ENCODE measurements at regions not wholly inside any gene's neighbourhood (a gene's known extent, or its start where the extent isn't known, plus 50 kb on each side); places are given as distances from the start of the nearest gene placed in this dataset.
"Not testable (repeated sequence)": the region's sequence is repeated elsewhere in the genome, so short reads cannot be mapped to it uniquely, and the experiment has no call there.

DNA sequence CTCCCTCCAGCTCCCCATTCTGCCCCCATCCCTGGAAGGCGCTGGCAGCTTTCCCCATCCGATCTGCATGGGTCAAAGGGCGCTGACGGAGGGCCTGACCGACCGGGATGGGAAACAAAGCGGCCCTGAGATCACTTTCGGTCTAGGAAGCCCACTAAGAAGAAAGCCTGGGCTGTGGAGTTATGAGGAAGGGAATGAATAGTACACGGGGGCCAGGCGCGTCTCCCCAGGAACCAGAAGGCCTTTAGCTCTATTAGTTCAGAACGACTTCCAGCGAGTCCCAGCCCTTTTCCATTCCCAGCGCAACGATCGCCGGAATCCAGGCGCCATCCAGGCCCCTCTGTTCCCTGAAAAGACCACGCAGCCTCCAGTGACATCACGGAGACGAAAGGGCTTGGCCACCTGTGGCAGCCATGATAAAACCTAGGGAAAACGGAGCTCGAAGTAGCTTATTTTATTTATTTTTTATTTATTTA is 70.1 kb upstream of the CCDC180 start:
- Histone ChIP-seq H3K27me3 (ENCODE audit: insufficient read depth, low read length, poor library complexity, severe bottlenecking) (no peaks in the 10 kb centered on the region), H4K20me1 (ENCODE audit: insufficient read depth, low read length, poor library complexity, severe bottlenecking) (no peaks in the 10 kb centered on the region), H3K9me3 (ENCODE audit: insufficient read depth, low read depth, low read length) (no peaks in the 10 kb centered on the region), H3K9ac (ENCODE audit: low read depth, low read length, poor library complexity, severe bottlenecking) (peak overlapping the region; percentile 84), H2AFZ (ENCODE audit: low read length) (no peak overlapping the region), H3K79me2 (ENCODE audit: insufficient read depth, low read length) (peaks cover 15% of the 10 kb centered on the region), H3F3A (ENCODE audit: low read depth) (no peaks in the 10 kb centered on the region), H3K9me2 (replicated peaks; ENCODE audit: low read depth, low read length) (no peaks in the 10 kb centered on the region), H3K4me1 (ENCODE audit: insufficient read depth, low read length, poor library complexity, severe bottlenecking) (no peaks in the 10 kb centered on the region), H3K4me3 (ENCODE audit: low read length, poor library complexity, severe bottlenecking) (peak overlapping the region; percentile 78), H3K36me3 (ENCODE audit: insufficient read depth, low read length) (no peaks in the 10 kb centered on the region), H3K4me2 (ENCODE audit: low read depth, low read length, poor library complexity, severe bottlenecking) (peak overlapping the region; percentile 58)
- TF ChIP-seq, protein P1, sequence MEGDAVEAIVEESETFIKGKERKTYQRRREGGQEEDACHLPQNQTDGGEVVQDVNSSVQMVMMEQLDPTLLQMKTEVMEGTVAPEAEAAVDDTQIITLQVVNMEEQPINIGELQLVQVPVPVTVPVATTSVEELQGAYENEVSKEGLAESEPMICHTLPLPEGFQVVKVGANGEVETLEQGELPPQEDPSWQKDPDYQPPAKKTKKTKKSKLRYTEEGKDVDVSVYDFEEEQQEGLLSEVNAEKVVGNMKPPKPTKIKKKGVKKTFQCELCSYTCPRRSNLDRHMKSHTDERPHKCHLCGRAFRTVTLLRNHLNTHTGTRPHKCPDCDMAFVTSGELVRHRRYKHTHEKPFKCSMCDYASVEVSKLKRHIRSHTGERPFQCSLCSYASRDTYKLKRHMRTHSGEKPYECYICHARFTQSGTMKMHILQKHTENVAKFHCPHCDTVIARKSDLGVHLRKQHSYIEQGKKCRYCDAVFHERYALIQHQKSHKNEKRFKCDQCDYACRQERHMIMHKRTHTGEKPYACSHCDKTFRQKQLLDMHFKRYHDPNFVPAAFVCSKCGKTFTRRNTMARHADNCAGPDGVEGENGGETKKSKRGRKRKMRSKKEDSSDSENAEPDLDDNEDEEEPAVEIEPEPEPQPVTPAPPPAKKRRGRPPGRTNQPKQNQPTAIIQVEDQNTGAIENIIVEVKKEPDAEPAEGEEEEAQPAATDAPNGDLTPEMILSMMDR (conservative IDR thresholded peaks at IDR 0.05; ENCODE audit: low read length): no peak

DNA sequence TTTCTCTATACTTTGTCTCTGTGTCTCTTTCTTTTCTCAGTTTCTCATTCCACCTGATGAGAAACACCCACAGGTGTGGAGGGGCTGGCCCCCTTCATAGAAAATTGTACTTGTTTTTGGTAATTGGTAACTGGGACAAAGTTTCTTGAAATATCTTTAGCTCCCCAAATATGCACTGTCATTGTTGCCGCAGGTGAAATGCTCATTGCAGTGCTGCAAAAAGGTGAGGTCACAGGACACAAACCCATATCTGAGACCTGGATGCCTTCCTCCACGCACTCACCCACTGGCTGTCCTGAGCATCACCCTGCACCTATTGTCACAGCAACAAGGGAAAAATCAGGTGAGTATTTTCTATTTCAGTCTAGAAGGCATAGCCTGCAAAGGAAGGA is 74.5 kb upstream of the CCDC180 start:
- H4K20me1 ChIP-seq (ENCODE audit: insufficient read depth, low read length, poor library complexity, severe bottlenecking); H3K4me1 ChIP-seq (ENCODE audit: insufficient read depth, low read length, poor library complexity, severe bottlenecking); H3K9me3 ChIP-seq (ENCODE audit: insufficient read depth, low read depth, low read length); H3K79me2 ChIP-seq (ENCODE audit: insufficient read depth, low read length); H3K36me3 ChIP-seq (ENCODE audit: insufficient read depth, low read length); H3K4me2 ChIP-seq (ENCODE audit: low read depth, low read length, poor library complexity, severe bottlenecking); H3K4me3 ChIP-seq (ENCODE audit: low read length, poor library complexity, severe bottlenecking); H2AFZ ChIP-seq (ENCODE audit: low read length); H3K9me2 ChIP-seq (replicated peaks; ENCODE audit: low read depth, low read length); H3F3A ChIP-seq (ENCODE audit: low read depth); H3K9ac ChIP-seq (ENCODE audit: low read depth, low read length, poor library complexity, severe bottlenecking); H3K27me3 ChIP-seq (ENCODE audit: insufficient read depth, low read length, poor library complexity, severe bottlenecking): not testable (repeated sequence)

DNA sequence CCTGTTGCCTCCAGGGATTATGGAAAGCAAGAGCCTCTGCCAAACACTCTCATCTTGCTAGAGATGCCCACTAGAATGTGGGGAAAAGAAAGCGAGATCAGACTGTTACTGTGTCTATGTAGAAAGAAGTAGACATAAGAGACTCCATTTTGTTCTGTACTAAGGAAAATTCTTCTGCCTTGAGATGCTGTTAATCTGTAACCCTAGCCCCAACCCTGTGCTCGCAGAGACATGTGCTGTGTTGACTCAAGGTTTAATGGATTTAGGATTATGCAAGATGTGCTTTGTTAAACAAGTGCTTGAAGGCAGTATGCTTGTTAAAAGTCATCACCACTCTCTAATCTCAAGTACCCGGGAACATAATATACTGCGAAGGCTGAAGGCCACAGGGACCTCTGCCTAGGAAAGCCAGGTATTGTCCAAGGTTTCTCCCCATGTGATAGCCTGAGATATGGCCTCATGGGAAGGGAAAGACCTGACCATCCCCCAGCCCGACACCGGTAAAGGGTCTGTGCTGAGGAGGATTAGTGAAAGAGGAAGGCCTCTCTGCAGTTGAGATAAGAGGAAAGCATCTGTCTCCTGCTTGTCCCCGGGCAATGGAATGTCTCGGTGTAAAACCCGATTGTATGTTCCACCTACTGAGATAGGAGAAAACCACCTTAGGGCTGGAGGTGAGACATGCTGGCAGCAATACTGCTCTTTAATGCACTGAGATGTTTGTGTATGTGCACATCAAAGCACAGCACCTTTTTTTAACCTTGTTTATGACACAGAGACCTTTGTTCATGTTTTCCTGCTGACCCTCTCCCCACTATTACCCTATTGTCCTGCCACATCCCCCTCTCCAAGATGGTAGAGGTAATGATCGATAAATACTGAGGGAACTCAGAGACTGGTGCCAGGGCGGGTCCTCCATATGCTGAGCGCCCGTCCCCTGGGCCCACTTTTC is 75.1 kb upstream of the CCDC180 start:
- H3K4me3 ChIP-seq (ENCODE audit: low read length, poor library complexity, severe bottlenecking); H3K9ac ChIP-seq (ENCODE audit: low read depth, low read length, poor library complexity, severe bottlenecking); H3K27me3 ChIP-seq (ENCODE audit: insufficient read depth, low read length, poor library complexity, severe bottlenecking); H3K9me3 ChIP-seq (ENCODE audit: insufficient read depth, low read depth, low read length); H3K4me2 ChIP-seq (ENCODE audit: low read depth, low read length, poor library complexity, severe bottlenecking); H4K20me1 ChIP-seq (ENCODE audit: insufficient read depth, low read length, poor library complexity, severe bottlenecking); H3K9me2 ChIP-seq (replicated peaks; ENCODE audit: low read depth, low read length); H3K4me1 ChIP-seq (ENCODE audit: insufficient read depth, low read length, poor library complexity, severe bottlenecking); H3K79me2 ChIP-seq (ENCODE audit: insufficient read depth, low read length); H3F3A ChIP-seq (ENCODE audit: low read depth); H3K36me3 ChIP-seq (ENCODE audit: insufficient read depth, low read length); H2AFZ ChIP-seq (ENCODE audit: low read length): not testable (repeated sequence)

DNA sequence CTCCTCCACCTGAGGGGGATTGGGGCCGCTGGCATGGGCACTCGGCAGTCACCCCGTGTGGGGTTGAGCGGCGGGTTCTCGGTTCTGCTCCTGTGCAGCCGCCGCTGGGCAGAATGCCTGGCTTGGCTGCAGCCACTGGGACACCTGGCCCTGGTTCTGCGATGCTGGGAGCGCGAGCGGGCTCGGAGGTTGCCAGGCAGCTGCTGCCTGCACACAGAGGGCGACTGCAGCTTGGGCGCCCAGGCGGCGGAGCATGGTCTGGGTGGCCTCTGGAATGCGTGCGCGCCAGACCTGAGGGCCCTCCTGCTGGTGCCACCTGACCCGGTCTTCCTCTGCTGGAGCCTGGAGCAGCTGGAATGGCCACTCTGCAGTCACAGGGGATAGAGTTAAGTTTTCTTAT is 85.1 kb upstream of the CCDC180 start:
- not testable (repeated sequence) for H3K4me3 ChIP-seq (ENCODE audit: low read length, poor library complexity, severe bottlenecking); H3K36me3 ChIP-seq (ENCODE audit: insufficient read depth, low read length); H3K4me1 ChIP-seq (ENCODE audit: insufficient read depth, low read length, poor library complexity, severe bottlenecking); H3K4me2 ChIP-seq (ENCODE audit: low read depth, low read length, poor library complexity, severe bottlenecking); H3K9me2 ChIP-seq (replicated peaks; ENCODE audit: low read depth, low read length); H3K9me3 ChIP-seq (ENCODE audit: insufficient read depth, low read depth, low read length); H4K20me1 ChIP-seq (ENCODE audit: insufficient read depth, low read length, poor library complexity, severe bottlenecking); H2AFZ ChIP-seq (ENCODE audit: low read length); H3K27me3 ChIP-seq (ENCODE audit: insufficient read depth, low read length, poor library complexity, severe bottlenecking); H3K79me2 ChIP-seq (ENCODE audit: insufficient read depth, low read length); H3F3A ChIP-seq (ENCODE audit: low read depth); H3K9ac ChIP-seq (ENCODE audit: low read depth, low read length, poor library complexity, severe bottlenecking)

DNA sequence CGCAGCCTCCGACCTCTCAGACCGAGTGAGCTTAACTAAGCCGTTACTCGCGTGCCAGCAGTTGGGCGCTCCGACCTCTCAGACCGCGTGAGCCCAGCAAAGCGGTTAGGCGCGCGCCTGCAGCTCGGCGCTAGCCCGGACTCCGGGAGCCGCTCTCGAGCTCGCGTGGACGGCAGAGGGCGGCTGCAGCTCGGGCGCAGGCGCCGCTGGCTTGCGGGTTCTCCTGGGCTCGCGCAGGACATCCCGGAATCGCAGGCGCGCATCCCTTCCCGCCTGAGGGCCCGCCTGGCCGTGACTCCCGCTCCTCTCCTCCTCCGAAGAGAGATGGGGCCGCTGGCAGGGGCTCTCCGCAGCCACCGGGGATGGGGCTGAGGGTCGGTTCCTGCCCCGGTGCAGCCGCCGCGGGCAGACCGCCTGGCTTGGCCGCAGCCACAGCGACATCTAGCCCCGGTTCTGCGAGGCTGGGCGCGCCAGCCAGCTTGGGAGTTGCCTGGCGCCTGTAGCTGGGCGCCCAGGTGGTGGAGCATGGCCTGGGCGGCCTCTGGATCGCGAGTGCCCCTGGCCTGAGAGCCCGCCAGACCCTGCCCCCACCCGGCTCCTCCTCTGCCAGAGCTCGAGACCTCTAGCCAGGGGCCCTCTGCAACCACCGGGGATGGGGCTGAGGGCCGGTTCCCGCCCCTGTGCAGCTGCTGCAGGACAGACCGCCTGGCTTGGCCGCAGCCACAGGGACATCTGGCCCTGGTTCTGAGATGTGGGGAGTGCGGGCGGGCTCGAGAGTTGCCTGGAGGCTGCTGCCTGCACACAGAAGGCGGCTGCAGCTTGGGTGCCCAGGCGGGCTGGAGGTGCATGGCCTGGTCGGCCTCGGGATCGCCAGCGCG is 85.7 kb upstream of the CCDC180 start:
- H3F3A ChIP-seq (ENCODE audit: low read depth); H3K4me1 ChIP-seq (ENCODE audit: insufficient read depth, low read length, poor library complexity, severe bottlenecking); H3K36me3 ChIP-seq (ENCODE audit: insufficient read depth, low read length); H3K79me2 ChIP-seq (ENCODE audit: insufficient read depth, low read length); H2AFZ ChIP-seq (ENCODE audit: low read length); H3K9me2 ChIP-seq (replicated peaks; ENCODE audit: low read depth, low read length); H3K9ac ChIP-seq (ENCODE audit: low read depth, low read length, poor library complexity, severe bottlenecking); H3K4me3 ChIP-seq (ENCODE audit: low read length, poor library complexity, severe bottlenecking); H3K4me2 ChIP-seq (ENCODE audit: low read depth, low read length, poor library complexity, severe bottlenecking); H4K20me1 ChIP-seq (ENCODE audit: insufficient read depth, low read length, poor library complexity, severe bottlenecking); H3K27me3 ChIP-seq (ENCODE audit: insufficient read depth, low read length, poor library complexity, severe bottlenecking); H3K9me3 ChIP-seq (ENCODE audit: insufficient read depth, low read depth, low read length): not testable (repeated sequence)
